GM23338 (cell line): ENCODE measurements at regions not wholly inside any gene's neighbourhood (a gene's known extent, or its start where the extent isn't known, plus 50 kb on each side); places are given as distances from the start of the nearest gene placed in this dataset.

ENCODE experiments used
- ATAC-seq: fragments of 200-7000 bp; cut with Tn5 transposase; 3 replicates; pipeline ENCODE4 v1.9.1; 2020
- DNase-seq: peaks from one replicate; pipeline ENCODE4 v3.0.0-alpha.2; 2015; ENCODE audit warnings: low spot score
- H2AFZ ChIP-seq: fragments of 200-600 bp; sonication (generic); 2 replicates; pipeline ENCODE4 v1.8.0; 2016; ENCODE audit warnings: antibody characterized with exemption, mild to moderate bottlenecking, moderate library complexity
- H3F3A ChIP-seq: fragments of 200-600 bp; sonication (generic); replicated peaks from 2 replicates; pipeline ENCODE4 v1.8.0; 2017; ENCODE audit warnings: antibody characterized with exemption, mixed run types, low read depth
- H3K27ac ChIP-seq: fragments of 200-600 bp; sonication (generic); 2 replicates; pipeline ENCODE4 v1.6.1; 2016; ENCODE audit warnings: low read depth
- H3K27me3 ChIP-seq: fragments of 200-600 bp; sonication (generic); 2 replicates; pipeline ENCODE4 v1.8.0; 2016; ENCODE audit warnings: mild to moderate bottlenecking, mixed run types, moderate library complexity; ENCODE audit not compliant: insufficient read depth
- H3K36me3 ChIP-seq: fragments of 200-600 bp; sonication (generic); 2 replicates; pipeline ENCODE4 v1.8.0; 2016; ENCODE audit warnings: mild to moderate bottlenecking; ENCODE audit not compliant: insufficient read depth
- H3K4me1 ChIP-seq: fragments of 200-600 bp; sonication (generic); 2 replicates; pipeline ENCODE4 v1.8.0; 2016; ENCODE audit warnings: mild to moderate bottlenecking, moderate library complexity; ENCODE audit not compliant: insufficient read depth
- H3K4me2 ChIP-seq: fragments of 200-600 bp; sonication (generic); 2 replicates; pipeline ENCODE4 v1.7.1; 2017; ENCODE audit warnings: mixed run types
- H3K4me3 ChIP-seq: fragments of 200-600 bp; sonication (generic); 2 replicates; pipeline ENCODE4 v1.6.1; 2016; ENCODE audit warnings: mixed run types
- H3K79me2 ChIP-seq: fragments of 200-600 bp; sonication (generic); replicated peaks from 2 replicates; pipeline ENCODE4 v1.8.0; 2017; ENCODE audit warnings: mild to moderate bottlenecking; ENCODE audit not compliant: insufficient read depth
- H3K9me2 ChIP-seq: fragments of 200-600 bp; sonication (generic); 2 replicates; pipeline ENCODE4 v1.8.0; 2017; ENCODE audit not compliant: insufficient read depth
- H4K20me1 ChIP-seq: fragments of 200-600 bp; sonication (generic); replicated peaks from 2 replicates; pipeline ENCODE4 v1.8.0; 2017; ENCODE audit warnings: mild to moderate bottlenecking; ENCODE audit not compliant: insufficient read depth
- H3K27ac Mint-ChIP-seq: 2 replicates; pipeline ENCODE4 v1.8.0; 2020; ENCODE audit warnings: inconsistent platforms, mild to moderate bottlenecking, moderate library complexity, mixed read lengths
- H3K27me3 Mint-ChIP-seq: 3 replicates; pipeline ENCODE4 v1.8.0; 2022; ENCODE audit warnings: low read depth, mild to moderate bottlenecking, moderate library complexity, mixed read lengths, inconsistent platforms; ENCODE audit not compliant: insufficient read depth, poor library complexity
- H3K36me3 Mint-ChIP-seq: 3 replicates; pipeline ENCODE4 v1.8.0; 2021; ENCODE audit warnings: low read depth, mild to moderate bottlenecking, inconsistent platforms, moderate library complexity, mixed read lengths
- H3K4me1 Mint-ChIP-seq: 3 replicates; pipeline ENCODE4 v1.8.0; 2020; ENCODE audit warnings: mild to moderate bottlenecking, inconsistent platforms, mixed read lengths
- H3K4me3 Mint-ChIP-seq: 3 replicates; pipeline ENCODE4 v1.8.0; 2021; ENCODE audit warnings: moderate library complexity, mild to moderate bottlenecking, inconsistent platforms, mixed read lengths
- H3K9me3 Mint-ChIP-seq: 3 replicates; pipeline ENCODE4 v1.8.0; 2020; ENCODE audit warnings: moderate library complexity, mild to moderate bottlenecking, inconsistent platforms, mixed read lengths
- CREB1 ChIP-seq: fragments of 250-450 bp; sonication (Bioruptor Pico); IDR thresholded peaks from 2 replicates; pipeline ENCODE4 v1.5.0; 2020; ENCODE audit warnings: low read depth, mild to moderate bottlenecking, moderate library complexity
- CTCF ChIP-seq, 2 experiments: fragments of 200-600 bp in 1 of 2; sonication (generic) in 1 of 2; conservative IDR thresholded peaks; 2 replicates each; pipeline versions ENCODE4 v1.5.1 to v1.6.1; 2016 to 2017; ENCODE audit warnings: antibody characterized with exemption in 2 of 2, low read depth in 2 of 2, mild to moderate bottlenecking in 2 of 2, moderate library complexity in 1 of 2
- ETS1 ChIP-seq: IDR thresholded peaks from 2 replicates; pipeline ENCODE4 v1.6.1; 2016; ENCODE audit warnings: antibody characterized with exemption
- EZH2 ChIP-seq: fragments of 200-600 bp; sonication (generic); IDR thresholded peaks from one replicate; pipeline ENCODE4 v1.8.0; 2017; ENCODE audit warnings: antibody characterized with exemption, mild to moderate bottlenecking, low read depth; ENCODE audit not compliant: unreplicated experiment
- EZH2phosphoT487 ChIP-seq: fragments of 200-600 bp; sonication (generic); IDR thresholded peaks from one replicate; pipeline ENCODE4 v1.8.1; 2018; ENCODE audit warnings: antibody characterized with exemption; ENCODE audit not compliant: unreplicated experiment
- JUNB ChIP-seq: IDR thresholded peaks from one replicate; pipeline ENCODE4 v1.6.1; 2016; ENCODE audit warnings: antibody characterized with exemption; ENCODE audit not compliant: unreplicated experiment
- NANOG ChIP-seq: IDR thresholded peaks from 2 replicates; pipeline ENCODE4 v1.6.1; 2016; ENCODE audit warnings: antibody characterized with exemption, borderline replicate concordance
- POLR2AphosphoS5 ChIP-seq: IDR thresholded peaks from 2 replicates; pipeline ENCODE4 v1.6.1; 2016; ENCODE audit warnings: antibody characterized with exemption, low read depth
- REST ChIP-seq: IDR thresholded peaks from one replicate; pipeline ENCODE4 v1.6.1; 2018; ENCODE audit warnings: antibody characterized with exemption; ENCODE audit not compliant: unreplicated experiment
- STAT1 ChIP-seq: IDR thresholded peaks from one replicate; pipeline ENCODE4 v1.6.1; 2016; ENCODE audit warnings: antibody characterized with exemption; ENCODE audit not compliant: unreplicated experiment
- ZNF114 ChIP-seq: fragments of 250-450 bp; sonication (Bioruptor Pico); IDR thresholded peaks from 2 replicates; pipeline ENCODE4 v1.5.0; 2020; ENCODE audit warnings: mild to moderate bottlenecking, moderate library complexity
- ZNF331 ChIP-seq: fragments of 250-450 bp; sonication (Bioruptor Pico); IDR thresholded peaks from 2 replicates; pipeline ENCODE4 v1.5.0; 2020; ENCODE audit warnings: low read depth, mild to moderate bottlenecking, moderate library complexity
- ZNF462 ChIP-seq: fragments of 250-450 bp; sonication (Bioruptor Pico); IDR thresholded peaks from 2 replicates; pipeline ENCODE4 v1.5.0; 2020; ENCODE audit warnings: mild to moderate bottlenecking, moderate library complexity

GRCh38 chr14:78007160-78007559 is 163.0 kb upstream of the NRXN3 start:
- Mint-ChIP-seq H3K9me3 (peaks cover 32% of the 10 kb centered on the region), H3K36me3 (peaks cover 7% of the 10 kb centered on the region), H3K4me1 (no peaks in the 10 kb centered on the region), H3K4me3 (no peak overlapping the region), H3K27ac (no peak overlapping the region), H3K27me3 (peaks cover 1% of the 10 kb centered on the region)
- Histone ChIP-seq H3K4me3 (no peak overlapping the region), H3K36me3 (no peaks in the 10 kb centered on the region), H3K79me2 (no peaks in the 10 kb centered on the region), H3K27me3 (no peaks in the 10 kb centered on the region), H3K4me2 (no peak overlapping the region), H3K27ac (no peak overlapping the region), H3K4me1 (no peaks in the 10 kb centered on the region), H3F3A (no peaks in the 10 kb centered on the region), H2AFZ (no peak overlapping the region), H3K9me2 (no peaks in the 10 kb centered on the region), H4K20me1 (no peaks in the 10 kb centered on the region)
- ATAC-seq (no peak), DNase-seq (no peak)
- no peak for TF ChIP-seq CREB1
- no peak for TF ChIP-seq ZNF462 (CRISPR knock-in tag)
- TF ChIP-seq EZH2: no peak
- no peak for TF ChIP-seq ZNF114
- no peak for TF ChIP-seq JUNB
- TF ChIP-seq STAT1: no peak
- TF ChIP-seq EZH2phosphoT487: no peak
- TF ChIP-seq CTCF (conservative IDR thresholded peaks at IDR 0.05; ENCODE audit: low read depth in 2 of 2): no peak
- TF ChIP-seq ETS1: no peak
- TF ChIP-seq POLR2AphosphoS5: no peak
- TF ChIP-seq REST: no peak
- TF ChIP-seq NANOG: no peak
- TF ChIP-seq ZNF331: no peak
